Pons (tissue), 1 donor: ENCODE measurements at regions not wholly inside any gene's neighbourhood (a gene's known extent, or its start where the extent isn't known, plus 50 kb on each side); places are given as distances from the start of the nearest gene placed in this dataset.
"Not testable (repeated sequence)": the region's sequence is repeated elsewhere in the genome, so short reads cannot be mapped to it uniquely, and the experiment has no call there.

ENCODE experiments used
- DNase-seq: peaks from one replicate; pipeline ENCODE4 v3.0.0-alpha.2; 2016; ENCODE audit warnings: low spot score

- not testable (repeated sequence) for DNase-seq
Observed at GRCh38 chr6:11452106-11452505, 85.4 kb upstream of the TMEM170B start.

GRCh38 chr6:11450037-11450436, 87.5 kb upstream of the TMEM170B start:
- no peak for DNase-seq

GRCh38 chr6:11449408-11449807, 88.1 kb upstream of the TMEM170B start:
- no peak for DNase-seq

- DNase-seq = no peak
Observed at GRCh38 chr6:11448038-11448437, 89.5 kb upstream of the TMEM170B start.

- no peak for DNase-seq
Observed at GRCh38 chr6:11447265-11447664, 90.3 kb upstream of the TMEM170B start.

- no peak for DNase-seq
Observed at GRCh38 chr6:11445146-11445545, 92.4 kb upstream of the TMEM170B start.

GRCh38 chr6:11443125-11443524, 94.4 kb upstream of the TMEM170B start:
- not testable (repeated sequence) for DNase-seq

- no peak for DNase-seq
Observed at GRCh38 chr6:11442495-11442894, 95.1 kb upstream of the TMEM170B start.

- DNase-seq = no peak
Observed at GRCh38 chr6:11439876-11440275, 97.7 kb upstream of the TMEM170B start.

GRCh38 chr6:11439017-11439420, 98.5 kb upstream of the TMEM170B start:
- DNase-seq = no peak

GRCh38 chr6:11437824-11438459, 99.6 kb upstream of the TMEM170B start:
- DNase-seq = no peak

GRCh38 chr6:11436508-11437096, 100.9 kb upstream of the TMEM170B start:
- DNase-seq = no peak

- no peak for DNase-seq
Observed at GRCh38 chr6:11434565-11435326, 102.8 kb upstream of the TMEM170B start.

GRCh38 chr6:11433860-11434259, 103.7 kb upstream of the TMEM170B start:
- no peak for DNase-seq

- no peak for DNase-seq
Observed at GRCh38 chr6:11432713-11433450, 104.7 kb upstream of the TMEM170B start.

GRCh38 chr6:11432091-11432490, 105.5 kb upstream of the TMEM170B start:
- DNase-seq = no peak

GRCh38 chr6:11431455-11431937, 106.1 kb upstream of the TMEM170B start:
- DNase-seq = no peak

- DNase-seq = no peak
Observed at GRCh38 chr6:11430036-11430435, 107.5 kb upstream of the TMEM170B start.

GRCh38 chr6:11429577-11429976, 108.0 kb upstream of the TMEM170B start:
- no peak for DNase-seq

GRCh38 chr6:11428895-11429294, 108.7 kb upstream of the TMEM170B start:
- DNase-seq = no peak

- no peak for DNase-seq
Observed at GRCh38 chr6:11428371-11428770, 109.2 kb upstream of the TMEM170B start.

GRCh38 chr6:11427723-11428245, 109.8 kb upstream of the TMEM170B start:
- DNase-seq = no peak
